ENCODE measurements at regions not wholly inside any gene's neighbourhood (a gene's known extent, or its start where the extent isn't known, plus 50 kb on each side); places are given as distances from the start of the nearest gene placed in this dataset.

DNA sequence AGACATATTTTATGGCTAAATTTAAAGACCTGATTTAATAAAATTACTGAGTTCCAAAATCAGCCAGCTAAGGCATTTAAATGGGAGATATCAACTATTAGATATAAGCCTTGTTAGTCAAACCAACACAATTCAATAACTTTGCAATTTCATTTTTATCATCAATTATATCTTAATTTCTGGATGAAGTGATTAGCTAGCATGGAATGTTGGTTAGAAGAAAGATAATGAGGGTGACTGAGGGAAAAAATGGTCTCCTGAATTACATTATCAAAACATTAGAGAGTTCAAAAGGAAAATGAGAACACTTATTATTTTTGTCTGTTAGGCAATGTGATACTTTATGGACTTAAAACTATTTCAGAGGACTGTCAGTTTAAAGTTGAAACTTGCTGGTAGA, 525.7 kb downstream of the CDH11 start:
- TF ChIP-seq EZH2phosphoT487 (IDR thresholded peaks at IDR 0.05; ENCODE audit: borderline replicate concordance, low read length) = no peak
- TF ChIP-seq, protein P1, sequence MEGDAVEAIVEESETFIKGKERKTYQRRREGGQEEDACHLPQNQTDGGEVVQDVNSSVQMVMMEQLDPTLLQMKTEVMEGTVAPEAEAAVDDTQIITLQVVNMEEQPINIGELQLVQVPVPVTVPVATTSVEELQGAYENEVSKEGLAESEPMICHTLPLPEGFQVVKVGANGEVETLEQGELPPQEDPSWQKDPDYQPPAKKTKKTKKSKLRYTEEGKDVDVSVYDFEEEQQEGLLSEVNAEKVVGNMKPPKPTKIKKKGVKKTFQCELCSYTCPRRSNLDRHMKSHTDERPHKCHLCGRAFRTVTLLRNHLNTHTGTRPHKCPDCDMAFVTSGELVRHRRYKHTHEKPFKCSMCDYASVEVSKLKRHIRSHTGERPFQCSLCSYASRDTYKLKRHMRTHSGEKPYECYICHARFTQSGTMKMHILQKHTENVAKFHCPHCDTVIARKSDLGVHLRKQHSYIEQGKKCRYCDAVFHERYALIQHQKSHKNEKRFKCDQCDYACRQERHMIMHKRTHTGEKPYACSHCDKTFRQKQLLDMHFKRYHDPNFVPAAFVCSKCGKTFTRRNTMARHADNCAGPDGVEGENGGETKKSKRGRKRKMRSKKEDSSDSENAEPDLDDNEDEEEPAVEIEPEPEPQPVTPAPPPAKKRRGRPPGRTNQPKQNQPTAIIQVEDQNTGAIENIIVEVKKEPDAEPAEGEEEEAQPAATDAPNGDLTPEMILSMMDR (IDR thresholded peaks at IDR 0.05; ENCODE audit: low read depth, low read length, poor library complexity, severe bottlenecking) = no peak
- H3F3A ChIP-seq (ENCODE audit: control insufficient read depth, insufficient read depth) = no peaks in the 10 kb centered on the region
- no peaks in the 10 kb centered on the region for H3K79me2 ChIP-seq (ENCODE audit: control insufficient read depth, low read length)
- H3K27me3 ChIP-seq (ENCODE audit: control insufficient read depth, low read length) = no peaks in the 10 kb centered on the region
- no peaks in the 10 kb centered on the region for H3K4me1 ChIP-seq (ENCODE audit: control insufficient read depth, low read length)
- no peaks in the 10 kb centered on the region for H4K20me1 ChIP-seq (ENCODE audit: control insufficient read depth, insufficient read depth, low read depth, low read length)
- H3K9me2 ChIP-seq (replicated peaks; ENCODE audit: control insufficient read depth, low read length) = no peaks in the 10 kb centered on the region
- no peaks in the 10 kb centered on the region for H3K36me3 ChIP-seq (ENCODE audit: control insufficient read depth, low read length)
- H3K9me3 ChIP-seq (ENCODE audit: control insufficient read depth, insufficient read depth, low read length) = no peaks in the 10 kb centered on the region
- no peak overlapping the region for H3K4me2 ChIP-seq (ENCODE audit: low read length)
- no peak overlapping the region for H3K4me3 ChIP-seq (ENCODE audit: low read length)
- no peak overlapping the region for H3K27ac ChIP-seq (ENCODE audit: low read depth, low read length)

DNA sequence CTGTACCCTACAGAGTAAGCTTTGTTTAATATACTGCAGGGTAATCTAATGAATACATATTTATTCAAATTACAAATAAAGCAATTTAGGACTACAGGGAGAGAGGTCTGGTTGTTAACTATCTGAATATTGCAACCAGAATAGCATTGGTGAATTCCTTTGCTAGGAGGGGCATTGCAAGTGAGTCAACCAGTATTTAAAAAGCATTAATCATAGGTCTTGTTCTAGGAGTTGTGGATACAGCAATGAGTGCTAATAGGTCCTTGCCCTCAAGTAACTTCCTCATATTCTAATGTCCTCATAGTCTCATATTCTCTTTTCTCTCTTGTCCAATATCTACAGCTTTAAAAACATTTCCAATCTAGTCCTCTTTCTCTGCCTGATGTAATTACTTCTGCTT, 531.4 kb downstream of the CDH11 start:
- H3K79me2 ChIP-seq (ENCODE audit: control insufficient read depth, low read length) = no peaks in the 10 kb centered on the region
- no peak for TF ChIP-seq EZH2phosphoT487 (IDR thresholded peaks at IDR 0.05; ENCODE audit: borderline replicate concordance, low read length)
- TF ChIP-seq, protein P1 (IDR thresholded peaks at IDR 0.05; ENCODE audit: low read depth, low read length, poor library complexity, severe bottlenecking) = no peak

DNA sequence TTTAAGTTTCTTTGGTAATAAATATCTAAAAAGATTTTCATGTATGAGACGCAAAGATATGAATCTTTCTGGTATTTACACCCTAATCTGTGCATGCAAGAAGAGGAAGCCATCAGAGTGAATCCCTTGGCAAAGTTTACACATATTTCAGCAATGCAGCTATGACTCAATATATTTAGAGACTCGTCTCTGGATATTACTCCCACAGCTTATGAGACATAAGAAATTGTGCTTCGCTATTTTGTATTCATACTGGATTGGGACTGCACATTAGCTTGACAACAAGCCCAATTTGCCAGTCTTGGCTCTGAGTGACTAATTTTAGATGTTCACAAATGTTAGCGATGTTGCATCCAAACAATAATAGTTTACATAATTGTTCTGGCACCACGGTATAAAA, 532.0 kb downstream of the CDH11 start:
- Histone ChIP-seq H3K4me2 (ENCODE audit: low read length) (no peak overlapping the region), H3K36me3 (ENCODE audit: control insufficient read depth, low read length) (no peaks in the 10 kb centered on the region), H4K20me1 (ENCODE audit: control insufficient read depth, insufficient read depth, low read depth, low read length) (no peaks in the 10 kb centered on the region), H3F3A (ENCODE audit: control insufficient read depth, insufficient read depth) (no peaks in the 10 kb centered on the region), H3K9me2 (replicated peaks; ENCODE audit: control insufficient read depth, low read length) (no peaks in the 10 kb centered on the region), H3K27me3 (ENCODE audit: control insufficient read depth, low read length) (no peaks in the 10 kb centered on the region), H3K4me1 (ENCODE audit: control insufficient read depth, low read length) (peaks cover 26% of the 10 kb centered on the region), H3K79me2 (ENCODE audit: control insufficient read depth, low read length) (no peaks in the 10 kb centered on the region), H3K27ac (ENCODE audit: low read depth, low read length) (no peak overlapping the region), H3K9me3 (ENCODE audit: control insufficient read depth, insufficient read depth, low read length) (0 out of 2 replicates have a peak, but pooled peaks cover 4% of the 10 kb centered on the region), H3K4me3 (ENCODE audit: low read length) (no peak overlapping the region)
- TF ChIP-seq, protein P1 (IDR thresholded peaks at IDR 0.05; ENCODE audit: low read depth, low read length, poor library complexity, severe bottlenecking) = no peak

More for the DNA sequence above, 531.4 kb downstream of the CDH11 start:
- H3K27me3 ChIP-seq (ENCODE audit: control insufficient read depth, low read length) = no peaks in the 10 kb centered on the region
- peaks cover 19% of the 10 kb centered on the region for H3K4me1 ChIP-seq (ENCODE audit: control insufficient read depth, low read length)
- no peaks in the 10 kb centered on the region for H4K20me1 ChIP-seq (ENCODE audit: control insufficient read depth, insufficient read depth, low read depth, low read length)
- no peaks in the 10 kb centered on the region for H3K9me2 ChIP-seq (replicated peaks; ENCODE audit: control insufficient read depth, low read length)
- no peaks in the 10 kb centered on the region for H3K36me3 ChIP-seq (ENCODE audit: control insufficient read depth, low read length)
- no peaks in the 10 kb centered on the region for H3F3A ChIP-seq (ENCODE audit: control insufficient read depth, insufficient read depth)
- H3K27ac ChIP-seq (ENCODE audit: low read depth, low read length) = no peak overlapping the region
- H3K4me3 ChIP-seq (ENCODE audit: low read length) = no peak overlapping the region
- 0 out of 2 replicates have a peak, but pooled peaks cover 4% of the 10 kb centered on the region for H3K9me3 ChIP-seq (ENCODE audit: control insufficient read depth, insufficient read depth, low read length)
- H3K4me2 ChIP-seq (ENCODE audit: low read length) = no peak overlapping the region

Data from DOHH2 (cell line).